ENCODE measurements at regions not wholly inside any gene's neighbourhood (a gene's known extent, or its start where the extent isn't known, plus 50 kb on each side); places are given as distances from the start of the nearest gene placed in this dataset.

GRCh38 chr3:132187746-132188145 is 129.5 kb upstream of the ACP3 start:
- no peak for DNase-seq (ENCODE audit: low read depth, low spot score)

- DNase-seq (ENCODE audit: low read depth, low spot score): no peak
Measured at GRCh38 chr3:132189601-132190000, 127.6 kb upstream of the ACP3 start.

GRCh38 chr3:132196113-132196512 is 121.1 kb upstream of the ACP3 start:
- no peak for DNase-seq (ENCODE audit: low read depth, low spot score)

DNA sequence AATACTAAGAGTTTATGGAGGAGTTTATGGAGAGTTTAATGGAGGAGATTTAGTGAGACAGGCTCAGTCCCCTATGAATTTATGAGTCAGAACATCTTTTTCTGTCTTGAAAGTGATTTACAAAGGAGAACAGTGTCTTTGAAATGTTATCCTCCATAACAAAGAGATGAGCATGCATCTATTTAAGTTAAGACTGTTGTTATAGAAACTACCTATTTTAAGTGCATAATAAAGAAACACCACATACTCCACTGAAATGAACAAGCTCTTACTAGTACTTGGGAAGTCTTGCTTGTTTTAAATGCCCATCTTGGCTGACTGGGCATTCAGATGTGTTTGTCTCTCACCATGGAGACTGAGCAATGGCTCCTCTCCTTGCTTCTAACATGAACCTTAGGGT is 118.7 kb upstream of the ACP3 start:
- DNase-seq (ENCODE audit: low read depth, low spot score): no peak

DNA sequence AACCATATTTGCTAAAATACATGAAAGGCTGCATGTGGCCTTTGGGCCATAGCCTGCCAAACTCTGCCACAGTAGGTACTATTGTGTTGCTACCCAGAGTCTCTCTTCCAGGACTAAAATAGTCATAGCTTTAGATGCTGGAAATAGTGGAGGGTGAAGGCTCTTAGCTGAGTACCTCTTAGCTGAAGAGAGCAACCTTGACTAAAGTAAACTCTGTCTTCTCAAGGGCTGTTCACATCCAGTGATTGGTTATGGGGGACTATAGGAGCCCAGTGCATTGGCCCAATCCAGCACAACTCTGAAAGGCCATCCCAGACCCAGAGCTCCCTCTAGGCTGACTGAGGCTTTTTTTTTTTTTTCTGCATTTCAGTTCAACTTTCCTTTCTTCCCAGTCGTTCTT is 117.8 kb upstream of the ACP3 start:
- no peak for DNase-seq (ENCODE audit: low read depth, low spot score)

DNA sequence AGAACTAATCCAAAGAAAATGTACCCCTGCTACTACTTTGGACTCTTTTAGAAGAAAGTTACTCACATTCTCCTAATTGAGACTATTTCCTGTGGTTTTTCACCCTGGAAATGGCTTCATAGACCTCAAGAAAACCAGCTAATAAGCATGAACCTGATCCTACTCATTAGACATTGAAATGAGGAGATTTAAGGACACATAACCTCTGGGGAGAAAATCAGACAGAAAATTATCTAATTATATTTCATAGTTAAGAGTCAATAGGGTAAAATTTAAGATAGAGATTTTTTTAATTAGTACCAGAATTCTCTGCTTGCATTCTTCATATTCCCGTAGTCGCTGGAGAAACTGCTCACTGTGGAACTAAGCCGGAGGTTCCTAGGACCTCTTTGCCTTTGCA is 114.6 kb upstream of the ACP3 start:
- DNase-seq (ENCODE audit: low read depth, low spot score): no peak

- DNase-seq (ENCODE audit: low read depth, low spot score): no peak
Measured at GRCh38 chr3:132203889-132204596, 113.2 kb upstream of the ACP3 start.

- DNase-seq (ENCODE audit: low read depth, low spot score): no peak
Measured at GRCh38 chr3:132205609-132206008, 111.6 kb upstream of the ACP3 start.

DNA sequence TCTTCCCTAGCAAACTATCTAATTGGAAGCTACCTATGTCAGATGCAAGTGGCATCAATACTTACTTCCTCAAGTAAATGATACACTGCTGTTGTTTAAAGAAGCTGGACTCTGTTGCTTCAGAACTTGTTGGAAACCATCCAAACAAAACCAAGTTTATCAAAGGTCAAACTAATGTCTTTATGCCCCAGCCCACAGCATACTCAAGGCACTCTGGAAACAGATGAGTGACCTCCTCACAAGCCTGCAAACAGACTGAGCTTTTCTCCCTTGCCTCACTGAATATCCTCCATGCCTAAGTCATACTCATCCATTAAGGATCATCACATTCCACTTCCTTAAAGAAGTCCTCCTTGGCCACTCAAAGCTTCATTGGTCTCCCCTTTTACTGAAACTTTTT is 107.4 kb upstream of the ACP3 start:
- DNase-seq (ENCODE audit: low read depth, low spot score): no peak

GRCh38 chr3:132210476-132211346 is 106.5 kb upstream of the ACP3 start:
- DNase-seq (ENCODE audit: low read depth, low spot score): peak; percentile 48

GRCh38 chr3:132211896-132212295 is 105.3 kb upstream of the ACP3 start:
- DNase-seq (ENCODE audit: low read depth, low spot score): no peak

DNA sequence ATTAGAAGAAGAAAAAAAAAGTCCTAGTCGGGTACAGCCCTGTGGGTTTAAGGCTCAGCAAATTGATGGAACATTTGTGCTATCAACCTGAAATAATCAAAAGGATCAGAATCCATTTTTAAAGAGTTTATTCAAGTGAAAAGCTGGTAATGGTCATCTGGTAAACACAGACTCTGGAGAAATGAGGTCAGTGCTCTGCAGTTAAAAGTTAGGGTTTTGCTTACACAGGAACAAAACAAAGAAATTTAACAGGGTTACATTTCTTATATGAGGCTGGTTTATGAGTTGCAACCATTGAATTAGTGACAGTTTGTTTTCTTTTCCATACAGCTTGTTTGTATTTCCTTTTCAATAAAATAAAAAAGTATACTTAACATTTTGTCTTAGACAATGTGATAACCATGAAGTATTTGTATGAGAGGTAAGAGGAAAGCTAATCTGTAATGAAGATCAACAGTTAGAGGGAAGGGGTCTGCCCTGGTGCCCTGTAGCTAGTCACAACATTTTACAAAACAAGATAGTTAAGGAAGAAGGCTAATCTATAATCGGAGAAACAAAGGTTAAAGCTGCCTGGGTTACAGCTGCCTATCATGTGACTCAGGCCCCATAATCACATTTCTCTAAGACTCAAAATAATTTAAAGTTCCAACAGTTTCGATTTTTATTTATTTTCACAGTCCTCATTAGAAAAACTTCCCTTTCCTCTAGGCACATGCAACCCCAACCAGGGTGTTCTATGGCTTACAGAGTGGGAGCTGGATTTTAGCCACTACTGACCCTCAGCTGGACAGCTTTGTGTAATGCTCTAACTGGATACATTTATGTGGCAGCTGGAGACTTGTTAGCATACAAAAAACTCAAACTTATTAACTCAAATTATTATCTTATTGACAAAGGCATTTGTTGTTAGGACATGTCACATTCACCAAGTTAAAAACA is 98.1 kb upstream of the ACP3 start:
- no peak for DNase-seq (ENCODE audit: low read depth, low spot score)

- no peak for DNase-seq (ENCODE audit: low read depth, low spot score)
Measured at GRCh38 chr3:132220986-132221385, 96.2 kb upstream of the ACP3 start.

GRCh38 chr3:132222868-132223538 is 94.2 kb upstream of the ACP3 start:
- no peak for DNase-seq (ENCODE audit: low read depth, low spot score)

DNA sequence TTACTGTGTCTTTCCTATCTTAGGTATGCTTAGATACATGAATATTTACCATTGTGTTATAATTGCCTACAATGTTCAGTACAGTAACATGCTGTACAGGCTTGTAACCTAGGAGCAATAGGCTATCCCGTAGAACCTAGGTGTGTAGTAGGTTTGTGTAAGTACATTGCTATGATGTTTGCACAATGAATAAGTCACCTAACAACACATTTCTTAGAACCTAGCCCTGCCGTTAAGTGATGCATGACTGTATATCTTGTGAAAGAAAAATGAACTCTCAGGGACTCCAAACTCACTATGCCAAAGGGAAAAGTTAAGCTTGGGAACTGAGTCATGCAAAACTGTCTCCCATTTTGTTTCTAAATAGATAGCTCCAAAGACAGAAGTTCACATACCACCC is 91.5 kb upstream of the ACP3 start:
- DNase-seq (ENCODE audit: low read depth, low spot score): no peak

DNA sequence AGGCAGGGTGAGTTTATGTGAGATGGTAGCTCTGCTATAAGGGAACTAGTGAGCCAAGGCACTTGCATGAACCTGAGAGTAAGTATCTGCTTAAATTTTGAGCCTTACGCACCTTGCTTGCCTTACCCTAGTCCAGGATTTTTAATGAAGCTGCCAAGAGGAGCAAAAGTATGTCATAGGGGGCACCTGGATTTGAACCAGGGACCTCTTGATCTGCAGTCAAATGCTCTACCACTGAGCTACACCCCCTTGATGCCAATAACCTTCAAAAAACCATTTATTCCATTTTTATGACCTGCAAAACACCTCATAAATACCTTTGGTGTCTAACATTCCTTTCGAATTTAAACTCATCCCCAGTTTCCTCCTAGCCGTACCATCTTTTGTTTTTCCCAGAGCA is 88.3 kb upstream of the ACP3 start:
- DNase-seq (ENCODE audit: low read depth, low spot score): no peak

DNA sequence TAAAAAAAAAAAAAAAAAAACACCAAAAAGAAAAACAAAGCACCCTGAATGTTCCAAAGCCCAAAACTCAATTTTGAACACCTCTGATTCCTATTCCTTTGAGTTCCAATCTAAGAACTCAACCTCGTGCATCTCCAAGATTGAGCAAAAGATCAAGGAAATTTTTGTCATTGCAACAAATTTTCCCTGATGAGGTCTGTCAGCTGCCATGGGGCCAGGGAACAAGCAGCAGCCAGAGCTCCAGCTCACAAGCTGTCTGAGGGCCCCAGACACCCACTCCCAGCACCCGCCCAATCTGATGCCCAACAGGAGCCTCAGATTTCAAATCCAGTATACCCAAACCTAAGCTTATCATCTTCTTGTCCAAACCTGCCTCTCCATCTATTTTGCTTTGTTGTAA is 87.6 kb upstream of the ACP3 start:
- no peak for DNase-seq (ENCODE audit: low read depth, low spot score)

DNA sequence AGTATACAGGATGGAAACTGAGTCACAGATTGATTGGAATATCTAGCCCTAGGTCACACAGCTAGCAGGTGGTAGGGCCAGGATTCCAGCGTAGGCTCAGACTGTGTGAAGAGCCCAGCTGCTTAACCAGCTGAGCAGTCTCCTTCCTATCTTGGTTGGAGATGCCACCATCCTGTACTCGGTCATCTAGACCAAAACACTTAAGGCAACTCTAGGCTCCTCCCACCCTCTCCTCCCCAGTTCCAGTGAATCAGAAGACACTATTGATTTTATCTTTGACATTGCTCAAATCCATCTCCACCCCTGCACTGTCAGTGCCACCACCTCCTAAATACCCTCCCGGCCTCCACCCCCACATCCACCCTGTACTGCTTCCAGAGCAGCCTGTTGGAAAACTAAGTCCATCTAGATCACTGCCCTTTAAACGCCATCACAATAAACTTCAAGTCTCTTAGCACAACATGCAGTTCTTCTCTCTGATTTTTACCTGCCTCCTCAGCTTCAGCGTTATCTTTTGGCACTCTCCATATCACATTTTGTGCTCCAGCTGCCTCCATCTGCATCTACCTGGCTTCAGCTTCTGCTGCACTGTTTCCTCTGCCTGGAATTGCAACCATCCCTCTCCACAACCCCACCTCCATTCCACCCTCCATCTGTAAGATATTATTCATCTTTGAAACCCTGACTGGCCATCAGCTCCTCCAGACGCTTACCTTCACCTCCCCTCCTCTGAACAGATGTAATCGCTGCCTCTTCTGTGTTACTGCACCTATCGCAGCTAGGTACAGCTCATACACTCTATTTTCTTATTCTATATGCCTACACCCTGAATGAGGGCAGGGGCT is 86.8 kb upstream of the ACP3 start:
- DNase-seq (ENCODE audit: low read depth, low spot score): no peak

DNA sequence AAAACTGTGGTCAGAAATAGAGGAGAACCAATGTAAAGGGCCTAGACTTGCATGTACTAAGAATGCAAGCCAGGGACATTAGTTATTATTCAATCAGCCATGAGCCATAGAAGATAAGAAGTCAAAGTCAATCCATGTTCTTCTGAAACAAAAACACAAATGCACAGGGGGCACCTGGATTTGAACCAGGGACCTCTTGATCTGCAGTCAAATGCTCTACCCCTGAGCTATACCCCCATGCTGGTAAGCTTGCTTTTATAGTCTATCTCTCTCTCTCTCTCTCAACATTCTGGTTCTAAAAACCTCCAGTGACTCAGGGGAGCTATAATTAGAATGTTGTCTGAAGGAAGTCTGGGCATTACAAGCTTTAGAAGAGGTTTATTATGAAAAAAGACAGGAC is 85.6 kb upstream of the ACP3 start:
- DNase-seq (ENCODE audit: low read depth, low spot score): no peak

DNA sequence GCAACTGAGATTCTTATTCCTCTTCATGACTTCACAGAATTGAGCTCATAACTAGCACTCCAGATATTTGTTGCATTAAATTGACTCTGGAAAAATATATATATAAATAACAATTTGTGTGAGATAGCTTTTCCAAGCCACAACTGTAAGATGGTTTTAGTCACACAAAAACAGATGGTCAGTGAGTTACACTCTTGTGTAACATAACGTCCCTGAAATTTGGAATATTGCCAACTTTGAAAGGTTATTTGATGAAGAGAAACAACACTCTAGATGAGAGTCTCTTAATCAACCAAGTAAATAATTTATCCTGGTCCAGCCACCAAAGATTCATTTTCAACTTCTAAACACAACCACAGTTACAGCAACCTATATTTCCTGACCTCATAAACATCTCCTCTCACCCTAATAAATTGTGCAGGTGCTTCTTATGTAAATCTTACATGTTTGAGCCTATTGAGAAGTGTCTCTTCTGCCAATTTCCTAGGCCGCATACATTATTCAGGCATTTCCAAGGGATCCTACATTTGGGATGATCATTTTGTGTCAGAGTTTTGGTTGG is 84.9 kb upstream of the ACP3 start:
- no peak for DNase-seq (ENCODE audit: low read depth, low spot score)

Data from ELF-1 (cell line).